Central memory CD8-positive, alpha-beta T cell (primary cell): ENCODE measurements at regions not wholly inside any gene's neighbourhood (a gene's known extent, or its start where the extent isn't known, plus 50 kb on each side); places are given as distances from the start of the nearest gene placed in this dataset.

Experiments used
- ATAC-seq: fragments of 150-1000 bp; cut with Tn5 transposase; replicated peaks from 2 replicates; pipeline ENCODE4 v1.10.0; 2022; ENCODE audit warnings: mild to moderate bottlenecking, moderate FRiP score, moderate number of reproducible peaks; ENCODE audit not compliant: poor library complexity, severe bottlenecking; ENCODE audit errors: extremely low read depth
- DNase-seq, 2 donors: peaks; one replicate each; pipeline ENCODE4 v3.0.0; 2021; ENCODE audit warnings: low spot score in 2 of 2
- H3K27ac Mint-ChIP-seq: one replicate; pipeline ENCODE4 v1.8.0; 2022; ENCODE audit warnings: low read depth, mild to moderate bottlenecking, moderate library complexity, mixed read lengths
- H3K27me3 Mint-ChIP-seq: one replicate; pipeline ENCODE4 v1.8.0; 2022; ENCODE audit warnings: mixed read lengths
- H3K36me3 Mint-ChIP-seq: one replicate; pipeline ENCODE4 v1.8.0; 2022; ENCODE audit warnings: mild to moderate bottlenecking, moderate library complexity, mixed read lengths; ENCODE audit not compliant: insufficient read depth
- H3K4me1 Mint-ChIP-seq: one replicate; pipeline ENCODE4 v1.8.0; 2022; ENCODE audit warnings: mixed read lengths
- H3K4me3 Mint-ChIP-seq: one replicate; pipeline ENCODE4 v1.8.0; 2022; ENCODE audit warnings: mild to moderate bottlenecking, moderate library complexity, mixed read lengths
- H3K9me3 Mint-ChIP-seq: one replicate; pipeline ENCODE4 v1.8.0; 2022; ENCODE audit warnings: mixed read lengths

GRCh38 chr3:192001218-192001617 lies 540.3 kb downstream of the PYDC2 start:
- ATAC-seq (no peak), DNase-seq (no peak)
- H3K4me1 Mint-ChIP-seq: no peaks in the 10 kb centered on the region
- no peak overlapping the region for H3K27ac Mint-ChIP-seq
- H3K4me3 Mint-ChIP-seq: no peak overlapping the region
- H3K27me3 Mint-ChIP-seq: no peaks in the 10 kb centered on the region
- no peaks in the 10 kb centered on the region for H3K36me3 Mint-ChIP-seq
- H3K9me3 Mint-ChIP-seq: peaks cover 14% of the 10 kb centered on the region

- no peaks in the 10 kb centered on the region for H3K36me3 Mint-ChIP-seq
- H3K27me3 Mint-ChIP-seq: no peaks in the 10 kb centered on the region
- no peaks in the 10 kb centered on the region for H3K4me1 Mint-ChIP-seq
- ATAC-seq (no peak), DNase-seq (no peak)
- H3K9me3 Mint-ChIP-seq: peaks cover 8% of the 10 kb centered on the region
- no peak overlapping the region for H3K27ac Mint-ChIP-seq
- no peak overlapping the region for H3K4me3 Mint-ChIP-seq
These were observed 545.0 kb downstream of the PYDC2 start for GRCh38 chr3:192005989-192006388.

DNA sequence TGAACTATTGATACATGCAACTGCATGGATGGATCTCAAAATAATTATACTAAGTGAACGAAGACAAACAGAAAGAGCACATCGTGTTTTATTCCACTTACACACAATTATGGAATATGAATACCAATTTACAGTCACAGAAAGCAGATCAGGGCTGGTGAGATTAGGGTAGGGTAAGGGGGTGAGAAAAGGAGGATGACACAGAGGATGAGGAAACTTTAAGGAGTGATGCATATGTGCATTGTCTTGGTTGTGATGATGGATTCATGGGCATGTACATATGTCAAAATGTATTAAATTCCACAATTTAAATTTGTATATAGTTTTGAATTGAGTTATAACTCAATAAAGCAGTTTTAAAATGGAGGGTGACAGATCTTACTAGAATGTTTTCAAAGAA lies 548.9 kb downstream of the PYDC2 start:
- ATAC-seq (no peak), DNase-seq (no peak)
- Mint-ChIP-seq H3K27me3 (no peaks in the 10 kb centered on the region), H3K9me3 (peaks cover 12% of the 10 kb centered on the region), H3K27ac (no peak overlapping the region), H3K4me1 (no peaks in the 10 kb centered on the region), H3K4me3 (no peak overlapping the region), H3K36me3 (no peaks in the 10 kb centered on the region)

DNA sequence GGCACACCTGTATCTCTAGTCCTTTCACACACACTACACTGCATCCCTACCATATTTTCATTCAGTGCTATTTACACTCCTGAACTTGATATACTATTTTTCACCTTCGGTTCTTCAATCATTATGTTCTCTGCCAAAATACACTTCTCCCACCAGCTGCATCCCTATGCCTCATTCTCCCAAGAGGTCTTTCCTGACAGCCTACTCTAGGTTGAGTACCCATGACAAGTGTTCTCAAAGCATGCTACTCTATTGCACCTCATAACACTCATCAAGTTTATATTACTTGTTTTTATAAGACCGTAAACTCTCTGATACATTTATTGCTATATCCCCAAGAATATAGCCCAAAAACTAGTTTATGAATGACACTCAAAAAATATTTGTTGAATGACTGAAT lies 549.5 kb downstream of the PYDC2 start:
- no peaks in the 10 kb centered on the region for H3K36me3 Mint-ChIP-seq
- peaks cover 12% of the 10 kb centered on the region for H3K9me3 Mint-ChIP-seq
- DNase-seq: no peak
- no peak for ATAC-seq
- no peaks in the 10 kb centered on the region for H3K4me1 Mint-ChIP-seq
- no peak overlapping the region for H3K27ac Mint-ChIP-seq
- H3K4me3 Mint-ChIP-seq: no peak overlapping the region
- H3K27me3 Mint-ChIP-seq: no peaks in the 10 kb centered on the region

DNA sequence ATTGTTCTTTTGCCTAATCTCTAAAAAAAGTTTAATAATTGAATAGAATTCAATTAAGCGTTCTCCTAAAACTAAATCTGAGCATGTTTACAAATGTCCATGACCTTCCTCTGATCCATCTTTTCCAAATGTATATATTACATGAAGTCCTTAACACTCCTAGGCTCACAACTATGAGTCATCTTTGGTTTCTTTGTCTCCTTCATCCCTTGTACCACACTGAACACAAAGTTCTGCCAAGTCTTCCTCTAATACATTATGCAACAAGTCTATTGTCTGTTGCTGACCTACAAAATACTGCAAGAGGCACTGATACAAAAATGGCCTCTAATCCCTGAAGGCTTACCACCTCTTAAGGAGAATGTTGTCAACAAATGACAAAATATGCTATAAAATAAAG lies 550.2 kb downstream of the PYDC2 start:
- H3K36me3 Mint-ChIP-seq: no peaks in the 10 kb centered on the region
- H3K4me1 Mint-ChIP-seq: no peaks in the 10 kb centered on the region
- no peak overlapping the region for H3K4me3 Mint-ChIP-seq
- no peak for ATAC-seq
- H3K27ac Mint-ChIP-seq: no peak overlapping the region
- no peak for DNase-seq
- H3K27me3 Mint-ChIP-seq: no peaks in the 10 kb centered on the region
- peaks cover 9% of the 10 kb centered on the region for H3K9me3 Mint-ChIP-seq

GRCh38 chr3:192013110-192013509 lies 552.1 kb downstream of the PYDC2 start:
- no peak overlapping the region for H3K27ac Mint-ChIP-seq
- no peaks in the 10 kb centered on the region for H3K36me3 Mint-ChIP-seq
- peaks cover 16% of the 10 kb centered on the region for H3K9me3 Mint-ChIP-seq
- ATAC-seq: no peak
- no peaks in the 10 kb centered on the region for H3K27me3 Mint-ChIP-seq
- H3K4me1 Mint-ChIP-seq: no peaks in the 10 kb centered on the region
- H3K4me3 Mint-ChIP-seq: no peak overlapping the region
- no peak for DNase-seq

- H3K4me3 Mint-ChIP-seq: no peak overlapping the region
- no peaks in the 10 kb centered on the region for H3K27me3 Mint-ChIP-seq
- ATAC-seq (no peak), DNase-seq (no peak)
- peaks cover 6% of the 10 kb centered on the region for H3K9me3 Mint-ChIP-seq
- no peaks in the 10 kb centered on the region for H3K36me3 Mint-ChIP-seq
- H3K4me1 Mint-ChIP-seq: no peaks in the 10 kb centered on the region
- no peak overlapping the region for H3K27ac Mint-ChIP-seq
These were observed 561.4 kb downstream of the PYDC2 start for GRCh38 chr3:192022412-192022811.

GRCh38 chr3:192024751-192025150 lies 563.8 kb downstream of the PYDC2 start:
- H3K27ac Mint-ChIP-seq: no peak overlapping the region
- no peaks in the 10 kb centered on the region for H3K4me1 Mint-ChIP-seq
- H3K4me3 Mint-ChIP-seq: no peak overlapping the region
- H3K36me3 Mint-ChIP-seq: no peaks in the 10 kb centered on the region
- ATAC-seq (no peak), DNase-seq (no peak)
- H3K27me3 Mint-ChIP-seq: no peaks in the 10 kb centered on the region
- peaks cover 11% of the 10 kb centered on the region for H3K9me3 Mint-ChIP-seq

DNA sequence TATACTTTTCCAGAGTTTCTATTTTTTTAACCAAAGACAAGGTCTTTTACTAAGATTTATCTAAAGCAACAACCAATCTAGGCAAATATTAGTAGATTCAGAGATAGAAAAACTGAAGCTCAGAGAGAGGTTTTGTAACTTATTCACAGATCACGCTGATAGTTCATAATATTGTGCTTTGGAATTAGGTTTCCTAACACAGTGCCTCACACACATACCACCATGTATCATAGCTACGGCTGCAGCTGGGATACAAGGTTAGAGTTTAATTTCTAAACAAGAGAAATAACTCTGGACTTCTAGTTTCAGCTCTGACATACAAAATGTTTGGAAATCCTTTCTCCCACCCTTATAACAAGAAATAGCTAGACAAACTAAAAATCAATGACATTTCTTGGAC lies 565.7 kb downstream of the PYDC2 start:
- DNase-seq: no peak
- ATAC-seq: no peak
- H3K36me3 Mint-ChIP-seq: peaks cover 2% of the 10 kb centered on the region
- no peaks in the 10 kb centered on the region for H3K4me1 Mint-ChIP-seq
- no peak overlapping the region for H3K4me3 Mint-ChIP-seq
- no peak overlapping the region for H3K27ac Mint-ChIP-seq
- H3K27me3 Mint-ChIP-seq: no peaks in the 10 kb centered on the region
- H3K9me3 Mint-ChIP-seq: peaks cover 21% of the 10 kb centered on the region

GRCh38 chr3:192031941-192032340 lies 571.0 kb downstream of the PYDC2 start:
- H3K4me3 Mint-ChIP-seq: no peak overlapping the region
- H3K9me3 Mint-ChIP-seq: peaks cover 32% of the 10 kb centered on the region
- ATAC-seq: no peak
- no peaks in the 10 kb centered on the region for H3K27me3 Mint-ChIP-seq
- no peak for DNase-seq
- H3K4me1 Mint-ChIP-seq: no peaks in the 10 kb centered on the region
- peaks cover 2% of the 10 kb centered on the region for H3K36me3 Mint-ChIP-seq
- H3K27ac Mint-ChIP-seq: no peak overlapping the region

GRCh38 chr3:192033246-192033645 lies 572.3 kb downstream of the PYDC2 start:
- ATAC-seq (no peak), DNase-seq (no peak)
- H3K27ac Mint-ChIP-seq: no peak overlapping the region
- H3K27me3 Mint-ChIP-seq: no peaks in the 10 kb centered on the region
- H3K4me1 Mint-ChIP-seq: no peaks in the 10 kb centered on the region
- H3K9me3 Mint-ChIP-seq: peaks cover 38% of the 10 kb centered on the region
- no peak overlapping the region for H3K4me3 Mint-ChIP-seq
- peaks cover 2% of the 10 kb centered on the region for H3K36me3 Mint-ChIP-seq

DNA sequence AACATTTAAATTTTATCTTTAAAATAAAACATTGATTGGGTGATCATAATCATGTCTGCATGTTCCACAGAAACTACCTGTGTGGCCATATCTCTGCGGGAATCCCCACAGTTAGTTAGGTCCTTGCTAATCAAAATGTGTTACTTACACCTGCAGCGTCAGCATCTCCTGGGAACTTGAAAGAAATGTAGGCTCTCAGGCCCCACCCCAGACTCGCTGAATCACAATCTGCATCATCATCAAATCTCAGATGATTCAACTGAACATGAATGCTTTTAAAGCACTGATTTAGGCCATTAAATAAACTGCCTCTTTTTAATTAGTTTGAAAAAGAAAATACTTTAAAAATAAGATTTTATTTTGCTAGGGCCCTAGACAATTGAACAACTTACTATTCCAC lies 577.8 kb downstream of the PYDC2 start:
- Mint-ChIP-seq H3K36me3 (no peaks in the 10 kb centered on the region), H3K4me3 (no peak overlapping the region), H3K27me3 (no peaks in the 10 kb centered on the region), H3K9me3 (peaks cover 11% of the 10 kb centered on the region), H3K4me1 (no peaks in the 10 kb centered on the region), H3K27ac (no peak overlapping the region)
- DNase-seq (no peak), ATAC-seq (no peak)

DNA sequence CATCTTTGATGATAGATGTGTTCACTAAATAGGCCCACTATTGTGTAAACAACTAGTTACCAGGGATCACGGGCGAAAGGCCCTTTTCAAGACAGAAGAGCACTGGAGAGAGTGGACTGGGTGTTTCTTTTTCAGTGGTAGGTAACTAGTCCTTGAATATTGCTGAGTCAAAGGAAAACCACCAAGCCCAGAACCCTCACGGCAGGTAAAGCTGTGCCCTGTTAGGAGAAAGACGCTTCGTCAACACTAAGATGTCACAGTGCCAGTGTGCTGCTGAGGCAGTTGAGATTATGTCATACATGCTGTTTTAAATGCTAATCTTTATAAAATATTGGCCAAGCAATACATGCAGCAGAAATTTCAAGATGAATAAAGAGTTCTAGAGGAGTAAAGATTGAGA lies 578.6 kb downstream of the PYDC2 start:
- ATAC-seq (no peak), DNase-seq (no peak)
- Mint-ChIP-seq H3K9me3 (peaks cover 12% of the 10 kb centered on the region), H3K4me3 (no peak overlapping the region), H3K27me3 (no peaks in the 10 kb centered on the region), H3K4me1 (no peaks in the 10 kb centered on the region), H3K36me3 (no peaks in the 10 kb centered on the region), H3K27ac (no peak overlapping the region)
